ENCODE measurements at regions not wholly inside any gene's neighbourhood (a gene's known extent, or its start where the extent isn't known, plus 50 kb on each side); places are given as distances from the start of the nearest gene placed in this dataset.

GRCh38 chr4:117821834-117822233 lies 212.5 kb upstream of the NDST3 start:
- in situ Hi-C loops (cut with HindIII; ENCODE audit: low pct_ligation_motif_present, low sequenced_read_pairs), result no loop called here
- DNase-seq, result no peak
- no peaks in the 10 kb centered on the region for H3K27me3 ChIP-seq (replicated peaks)
- H3K4me3 ChIP-seq (ENCODE audit: low read depth, low read length), result no peak overlapping the region
- H3K36me3 ChIP-seq (replicated peaks), result no peaks in the 10 kb centered on the region
- TF ChIP-seq CTCF (IDR thresholded peaks at IDR 0.05; ENCODE audit: low read depth, low read length, missing control alignments), result no peak
- no peak overlapping the region for H3K27ac ChIP-seq

- no peaks in the 10 kb centered on the region for H3K27me3 ChIP-seq (replicated peaks)
- H3K36me3 ChIP-seq (replicated peaks), result no peaks in the 10 kb centered on the region
- DNase-seq, result no peak
- no peak overlapping the region for H3K27ac ChIP-seq
- no peak for TF ChIP-seq CTCF (IDR thresholded peaks at IDR 0.05; ENCODE audit: low read depth, low read length, missing control alignments)
- in situ Hi-C loops (cut with HindIII; ENCODE audit: low pct_ligation_motif_present, low sequenced_read_pairs), result no loop called here
- H3K4me3 ChIP-seq (ENCODE audit: low read depth, low read length), result no peak overlapping the region
Observed at GRCh38 chr4:117823388-117823787, 210.9 kb upstream of the NDST3 start.

- Histone ChIP-seq H3K4me3 (ENCODE audit: low read depth, low read length) (no peak overlapping the region), H3K36me3 (replicated peaks) (no peaks in the 10 kb centered on the region), H3K27ac (no peak overlapping the region), H3K27me3 (replicated peaks) (no peaks in the 10 kb centered on the region)
- in situ Hi-C loops (cut with HindIII; ENCODE audit: low pct_ligation_motif_present, low sequenced_read_pairs), result no loop called here
- TF ChIP-seq CTCF (IDR thresholded peaks at IDR 0.05; ENCODE audit: low read depth, low read length, missing control alignments), result no peak
- no peak for DNase-seq
Observed at GRCh38 chr4:117825600-117825999, 208.7 kb upstream of the NDST3 start.

GRCh38 chr4:117831060-117831683 lies 203.1 kb upstream of the NDST3 start:
- DNase-seq, result no peak
- Histone ChIP-seq H3K36me3 (replicated peaks) (no peaks in the 10 kb centered on the region), H3K4me3 (ENCODE audit: low read depth, low read length) (no peak overlapping the region), H3K27ac (no peak overlapping the region), H3K27me3 (replicated peaks) (no peaks in the 10 kb centered on the region)
- TF ChIP-seq CTCF (IDR thresholded peaks at IDR 0.05; ENCODE audit: low read depth, low read length, missing control alignments), result no peak
- in situ Hi-C loops (cut with HindIII; ENCODE audit: low pct_ligation_motif_present, low sequenced_read_pairs), result no loop called here

GRCh38 chr4:117835566-117835965 lies 198.7 kb upstream of the NDST3 start:
- DNase-seq, result no peak
- no peaks in the 10 kb centered on the region for H3K27me3 ChIP-seq (replicated peaks)
- H3K27ac ChIP-seq, result no peak overlapping the region
- H3K4me3 ChIP-seq (ENCODE audit: low read depth, low read length), result no peak overlapping the region
- H3K36me3 ChIP-seq (replicated peaks), result no peaks in the 10 kb centered on the region
- in situ Hi-C loops (cut with HindIII; ENCODE audit: low pct_ligation_motif_present, low sequenced_read_pairs), result no loop called here
- no peak for TF ChIP-seq CTCF (IDR thresholded peaks at IDR 0.05; ENCODE audit: low read depth, low read length, missing control alignments)

- H3K27ac ChIP-seq, result no peak overlapping the region
- H3K4me3 ChIP-seq (ENCODE audit: low read depth, low read length), result no peak overlapping the region
- in situ Hi-C loops (cut with HindIII; ENCODE audit: low pct_ligation_motif_present, low sequenced_read_pairs), result no loop called here
- no peaks in the 10 kb centered on the region for H3K36me3 ChIP-seq (replicated peaks)
- TF ChIP-seq CTCF (IDR thresholded peaks at IDR 0.05; ENCODE audit: low read depth, low read length, missing control alignments), result no peak
- DNase-seq, result no peak
- no peaks in the 10 kb centered on the region for H3K27me3 ChIP-seq (replicated peaks)
Observed at GRCh38 chr4:117844594-117844993, 189.7 kb upstream of the NDST3 start.
